MM.1S (cell line): ENCODE measurements at regions not wholly inside any gene's neighbourhood (a gene's known extent, or its start where the extent isn't known, plus 50 kb on each side); places are given as distances from the start of the nearest gene placed in this dataset.

Experiments
- EZH2 ChIP-seq: fragments of 300-600 bp; sonication (generic); optimal IDR thresholded peaks from 2 replicates; pipeline ENCODE3; 2017; ENCODE audit warnings: low read depth, mild to moderate bottlenecking, antibody characterized with exemption, low read length, mixed read lengths
- EZH2phosphoT487 ChIP-seq: fragments of 300-600 bp; sonication (generic); IDR thresholded peaks from 2 replicates; pipeline ENCODE4 v1.6.1; 2018; ENCODE audit warnings: antibody characterized with exemption, low read length
- TF ChIP-seq, protein P1 (sequence below): fragments of 300-600 bp; sonication (generic); IDR thresholded peaks from 2 replicates; pipeline ENCODE4 v1.5.1; 2016; ENCODE audit warnings: antibody characterized with exemption, low read length, mixed read lengths

DNA sequence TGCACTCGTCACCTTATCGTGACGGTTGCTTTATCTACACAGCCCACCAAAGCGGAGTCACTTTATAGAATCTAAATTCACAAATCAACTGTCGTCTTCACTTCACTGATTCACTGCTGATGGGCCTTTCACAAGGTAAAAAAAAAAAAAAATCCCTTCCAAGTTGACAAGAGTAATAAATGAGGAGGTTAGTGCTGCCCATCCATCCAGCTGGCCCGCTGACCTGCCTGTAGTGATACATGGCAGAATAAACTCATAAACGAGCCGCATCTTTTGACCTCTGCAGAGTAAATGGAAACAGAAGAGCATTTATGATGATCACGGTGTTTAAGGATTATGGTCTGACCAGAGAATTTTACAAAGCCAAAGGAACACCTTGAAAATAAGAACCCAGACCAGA, 227.3 kb upstream of the IRX5 start:
- TF ChIP-seq, protein P1, sequence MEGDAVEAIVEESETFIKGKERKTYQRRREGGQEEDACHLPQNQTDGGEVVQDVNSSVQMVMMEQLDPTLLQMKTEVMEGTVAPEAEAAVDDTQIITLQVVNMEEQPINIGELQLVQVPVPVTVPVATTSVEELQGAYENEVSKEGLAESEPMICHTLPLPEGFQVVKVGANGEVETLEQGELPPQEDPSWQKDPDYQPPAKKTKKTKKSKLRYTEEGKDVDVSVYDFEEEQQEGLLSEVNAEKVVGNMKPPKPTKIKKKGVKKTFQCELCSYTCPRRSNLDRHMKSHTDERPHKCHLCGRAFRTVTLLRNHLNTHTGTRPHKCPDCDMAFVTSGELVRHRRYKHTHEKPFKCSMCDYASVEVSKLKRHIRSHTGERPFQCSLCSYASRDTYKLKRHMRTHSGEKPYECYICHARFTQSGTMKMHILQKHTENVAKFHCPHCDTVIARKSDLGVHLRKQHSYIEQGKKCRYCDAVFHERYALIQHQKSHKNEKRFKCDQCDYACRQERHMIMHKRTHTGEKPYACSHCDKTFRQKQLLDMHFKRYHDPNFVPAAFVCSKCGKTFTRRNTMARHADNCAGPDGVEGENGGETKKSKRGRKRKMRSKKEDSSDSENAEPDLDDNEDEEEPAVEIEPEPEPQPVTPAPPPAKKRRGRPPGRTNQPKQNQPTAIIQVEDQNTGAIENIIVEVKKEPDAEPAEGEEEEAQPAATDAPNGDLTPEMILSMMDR = no peak
- no peak for TF ChIP-seq EZH2
- no peak for TF ChIP-seq EZH2phosphoT487
